GM18870 (cell line): ENCODE measurements at regions not wholly inside any gene's neighbourhood (a gene's known extent, or its start where the extent isn't known, plus 50 kb on each side); places are given as distances from the start of the nearest gene placed in this dataset.
A peak's percentile ranks its signal among the peaks of the same experiment; 100 is the strongest.

Experiments used
- ATAC-seq: cut with Tn5 transposase; IDR thresholded peaks from one replicate; pipeline ENCODE4 v1.9.1; 2021; ENCODE audit warnings: moderate library complexity; ENCODE audit not compliant: unreplicated experiment

- no peak for ATAC-seq
Observed at GRCh38 chr2:52964916-52965530, 802.6 kb upstream of the CHAC2 start.

DNA sequence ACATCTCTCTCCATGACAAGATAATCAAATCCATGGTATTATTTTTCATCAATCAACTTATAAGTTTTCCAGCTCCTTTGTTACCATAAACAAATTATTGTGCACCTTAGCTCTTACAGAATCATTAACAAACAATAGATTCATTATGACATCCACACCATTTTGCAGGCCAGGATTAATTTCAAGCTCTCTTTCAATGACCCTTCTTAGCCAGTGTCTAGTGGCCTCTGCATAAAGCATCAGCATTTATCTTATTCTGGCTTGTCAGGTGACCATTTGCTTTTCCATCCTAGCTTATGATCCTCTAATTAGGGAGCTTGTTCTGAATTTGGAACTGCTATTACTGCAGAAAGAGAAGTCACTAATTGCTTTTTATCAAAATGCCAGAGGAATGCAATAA is 806.2 kb upstream of the CHAC2 start:
- ATAC-seq: no peak

DNA sequence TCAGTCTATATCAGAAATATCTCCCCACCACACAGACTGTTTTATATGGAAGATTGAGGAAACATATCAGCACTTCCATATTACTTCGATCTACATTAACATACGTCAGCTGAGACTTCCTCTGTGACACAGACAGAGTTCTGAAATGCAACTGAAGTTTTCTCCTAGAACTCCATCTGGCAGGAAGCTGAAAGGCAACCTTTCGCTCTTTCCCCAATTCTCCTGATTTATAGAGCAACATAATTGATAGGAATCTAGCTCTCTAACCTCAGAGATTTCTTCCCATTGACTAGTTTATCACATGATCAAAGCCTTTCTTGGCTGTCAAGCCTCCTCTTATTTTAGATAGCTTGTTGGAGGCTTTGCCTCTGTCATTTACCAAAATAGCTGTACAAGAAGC is 806.7 kb upstream of the CHAC2 start:
- ATAC-seq: no peak

DNA sequence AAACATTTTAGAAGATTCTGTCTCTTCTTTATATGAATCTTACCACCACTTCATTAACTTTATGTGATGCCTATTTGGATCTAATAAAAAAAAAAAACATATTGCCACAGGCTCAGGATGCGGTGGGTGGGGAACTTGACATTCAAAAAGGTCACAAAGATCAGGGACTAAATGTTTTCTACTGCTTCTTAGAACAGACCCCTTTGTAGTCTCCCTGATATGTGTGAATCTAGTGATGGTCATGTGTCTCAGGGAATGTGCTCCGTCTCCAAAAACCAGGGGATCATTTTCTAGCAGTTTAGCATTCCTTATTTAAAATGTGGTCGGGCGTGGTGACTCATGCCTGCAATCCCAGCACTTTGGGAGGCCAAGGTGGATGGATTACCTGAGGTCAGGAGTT is 807.8 kb upstream of the CHAC2 start:
- ATAC-seq: no peak

- no peak for ATAC-seq
Observed at GRCh38 chr2:52956766-52957165, 810.8 kb upstream of the CHAC2 start.

DNA sequence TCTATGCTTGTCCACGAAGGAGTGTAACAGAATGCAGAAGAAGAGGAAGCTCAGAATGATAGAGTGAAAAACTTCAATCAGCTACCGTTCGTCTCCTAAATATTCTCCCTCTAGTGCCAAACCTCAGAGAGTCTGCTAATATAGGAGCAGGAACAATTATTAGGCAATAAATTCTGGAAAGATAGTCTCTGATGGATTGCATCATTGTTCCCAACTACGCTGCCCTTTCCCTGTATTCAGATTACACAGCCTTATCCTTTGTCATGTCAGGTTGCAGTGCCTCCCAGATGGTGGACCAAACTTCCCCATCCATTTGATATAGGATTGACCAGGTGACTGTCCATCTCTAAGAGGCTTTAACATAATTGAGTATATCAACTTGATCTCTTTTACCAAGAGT is 811.5 kb upstream of the CHAC2 start:
- no peak for ATAC-seq

DNA sequence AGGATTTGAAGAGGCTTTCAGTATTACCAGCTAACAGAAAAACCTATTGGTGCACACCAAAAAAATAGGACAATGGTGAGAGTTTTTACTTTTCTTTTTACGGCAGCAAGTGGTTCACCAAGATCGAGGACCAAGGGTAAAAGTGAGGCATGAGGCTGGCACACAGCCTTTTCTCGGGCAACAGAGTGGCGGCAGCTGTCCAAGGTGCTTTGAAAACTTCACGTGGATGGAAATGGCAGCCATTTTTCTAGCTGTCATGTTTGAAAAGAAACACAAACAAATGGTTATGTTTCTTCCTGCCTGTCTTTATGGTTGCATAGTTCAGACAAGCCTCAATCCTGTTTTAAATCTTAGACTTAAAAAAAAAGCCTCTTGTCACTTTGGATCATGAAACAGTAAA is 812.5 kb upstream of the CHAC2 start:
- no peak for ATAC-seq

DNA sequence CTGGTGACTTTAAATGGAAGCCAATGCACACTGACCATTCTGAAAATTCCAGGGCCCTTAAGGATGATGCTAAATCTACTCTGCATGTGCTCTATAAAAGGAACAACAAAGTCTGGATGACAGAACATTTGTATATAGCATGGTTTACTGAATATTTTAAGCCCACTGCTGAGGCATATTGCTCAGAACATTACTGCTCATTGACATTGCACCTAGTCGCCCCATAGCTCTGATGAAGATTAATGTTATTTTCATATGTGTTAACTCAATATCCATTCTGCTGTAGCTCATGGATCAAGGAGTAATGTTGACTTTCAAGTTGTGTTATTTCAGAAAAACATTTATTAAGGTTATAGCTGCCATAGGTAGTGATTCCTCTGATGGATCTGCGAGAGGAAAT is 827.5 kb upstream of the CHAC2 start:
- ATAC-seq: no peak

GRCh38 chr2:52939250-52939649 is 828.4 kb upstream of the CHAC2 start:
- ATAC-seq: no peak

- ATAC-seq: no peak
Observed at GRCh38 chr2:52936029-52936428, 831.6 kb upstream of the CHAC2 start.

DNA sequence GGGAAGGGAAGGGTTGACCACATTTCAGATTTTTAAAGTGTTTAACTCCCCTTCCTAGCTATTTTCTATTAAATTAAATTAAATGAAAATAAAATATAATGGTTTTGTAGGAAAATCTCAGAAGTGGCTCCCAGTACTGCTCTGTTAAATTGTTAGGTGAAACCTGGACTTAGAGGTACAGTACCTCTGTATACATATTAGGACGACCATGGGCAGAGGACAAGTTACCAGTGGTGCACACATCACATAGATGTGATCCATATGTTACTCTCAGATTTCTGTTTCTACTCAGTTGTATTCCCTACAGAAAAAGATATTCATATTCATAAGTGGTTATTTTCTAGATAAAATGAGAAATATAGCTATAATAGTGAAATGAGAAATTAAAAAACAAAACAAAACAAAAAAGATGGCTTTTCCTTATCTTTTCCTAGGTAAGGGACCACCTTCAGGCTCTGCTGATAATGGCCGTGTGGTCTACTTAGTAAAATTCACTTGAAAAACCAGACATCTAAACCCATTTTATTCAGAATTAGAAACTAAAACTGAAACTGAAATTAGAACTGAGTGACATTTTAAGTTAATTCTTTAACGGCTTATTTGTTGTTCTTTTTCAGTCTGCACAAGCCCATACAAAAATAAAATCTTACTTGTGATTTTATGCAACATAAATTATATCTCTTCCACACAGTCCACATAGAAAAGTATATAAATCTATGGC is 832.5 kb upstream of the CHAC2 start:
- ATAC-seq: peak; percentile 24

DNA sequence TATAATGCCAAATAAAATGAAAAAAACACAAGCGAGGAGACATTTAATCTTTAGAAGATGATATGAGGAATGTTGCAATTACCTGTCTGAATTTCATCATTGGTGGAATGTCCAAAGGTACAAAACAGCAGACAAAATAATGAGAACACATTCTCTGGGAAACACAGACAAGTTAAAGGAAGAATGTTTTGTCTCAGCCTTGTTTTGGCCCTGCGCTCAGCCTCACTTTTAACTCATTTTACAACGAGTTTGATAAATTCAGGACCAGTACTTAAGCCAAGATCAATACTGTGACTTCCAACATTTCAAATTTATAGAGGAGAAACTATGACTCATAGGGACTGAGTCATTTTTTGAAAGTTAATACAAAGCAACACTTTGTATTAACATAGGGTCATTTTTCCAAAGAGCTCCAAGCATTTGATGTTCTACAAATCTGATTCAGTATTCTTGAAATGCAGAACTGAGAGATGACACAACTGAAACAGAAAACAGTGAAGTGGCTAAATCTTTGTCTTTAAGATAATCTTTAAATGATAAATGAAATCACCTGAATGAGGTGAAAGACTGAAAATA is 833.2 kb upstream of the CHAC2 start:
- ATAC-seq: peak; percentile 80

DNA sequence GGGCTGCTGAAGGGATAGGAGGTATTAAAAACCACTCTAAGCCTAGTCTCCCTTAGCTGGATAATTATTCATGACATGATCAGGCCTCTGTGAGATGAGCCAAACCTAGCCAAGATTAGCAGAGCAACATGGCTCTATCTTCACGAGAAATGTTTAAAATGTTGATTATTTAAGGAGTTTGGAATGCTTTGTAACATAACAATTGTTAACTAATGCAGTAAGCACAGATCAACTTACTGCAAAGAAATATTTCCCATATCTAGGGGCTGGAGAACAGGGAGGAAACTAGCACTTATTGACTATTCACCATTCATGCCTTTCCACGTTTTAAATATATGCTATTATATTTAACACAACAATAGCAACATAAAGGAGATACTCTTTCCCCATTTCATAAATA is 833.7 kb upstream of the CHAC2 start:
- no peak for ATAC-seq

- ATAC-seq: peak; percentile 60
Observed at GRCh38 chr2:52931660-52932059, 835.9 kb upstream of the CHAC2 start.

DNA sequence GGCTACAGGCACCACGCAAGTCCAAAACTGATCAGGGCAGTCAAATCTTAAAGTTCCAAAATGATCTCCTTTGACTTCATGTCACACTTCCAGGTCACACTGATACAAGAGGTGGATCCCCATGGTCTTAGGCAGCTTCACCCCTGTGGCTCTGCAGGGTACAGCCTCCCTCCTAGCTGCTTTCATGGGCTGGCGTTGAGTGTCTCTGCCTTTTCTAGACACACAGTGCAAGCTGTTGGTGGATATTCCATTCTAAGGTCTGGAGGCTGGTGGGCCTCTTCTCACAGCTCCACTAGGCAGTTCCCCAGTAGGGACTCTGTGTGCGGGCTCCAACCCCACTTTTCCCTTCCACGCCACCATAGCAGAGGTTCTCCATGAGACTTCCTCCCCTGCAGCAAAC is 838.2 kb upstream of the CHAC2 start:
- no peak for ATAC-seq

- ATAC-seq: no peak
Observed at GRCh38 chr2:52919673-52920072, 847.9 kb upstream of the CHAC2 start.

DNA sequence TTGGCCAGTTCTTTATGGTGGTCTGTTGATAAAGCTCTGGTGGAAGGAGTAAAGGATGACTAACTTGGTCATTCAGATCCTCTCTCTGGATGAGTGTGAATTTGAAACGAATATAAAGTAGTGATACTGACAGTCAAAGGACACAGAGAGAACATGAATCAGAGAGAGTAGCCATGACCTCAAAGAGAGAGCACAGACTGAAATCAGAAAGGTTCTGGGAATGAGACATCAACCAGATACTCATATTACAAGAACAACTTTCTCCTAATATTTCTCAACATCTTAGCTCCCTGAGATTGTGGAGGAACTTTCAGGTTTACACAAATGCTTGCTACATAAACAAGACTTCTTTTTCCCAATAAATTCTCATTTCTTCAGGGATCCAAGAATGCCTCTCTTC is 849.1 kb upstream of the CHAC2 start:
- ATAC-seq: no peak

GRCh38 chr2:52916981-52917380 is 850.6 kb upstream of the CHAC2 start:
- ATAC-seq: no peak

- ATAC-seq: no peak
Observed at GRCh38 chr2:52904355-52904891, 863.2 kb upstream of the CHAC2 start.

DNA sequence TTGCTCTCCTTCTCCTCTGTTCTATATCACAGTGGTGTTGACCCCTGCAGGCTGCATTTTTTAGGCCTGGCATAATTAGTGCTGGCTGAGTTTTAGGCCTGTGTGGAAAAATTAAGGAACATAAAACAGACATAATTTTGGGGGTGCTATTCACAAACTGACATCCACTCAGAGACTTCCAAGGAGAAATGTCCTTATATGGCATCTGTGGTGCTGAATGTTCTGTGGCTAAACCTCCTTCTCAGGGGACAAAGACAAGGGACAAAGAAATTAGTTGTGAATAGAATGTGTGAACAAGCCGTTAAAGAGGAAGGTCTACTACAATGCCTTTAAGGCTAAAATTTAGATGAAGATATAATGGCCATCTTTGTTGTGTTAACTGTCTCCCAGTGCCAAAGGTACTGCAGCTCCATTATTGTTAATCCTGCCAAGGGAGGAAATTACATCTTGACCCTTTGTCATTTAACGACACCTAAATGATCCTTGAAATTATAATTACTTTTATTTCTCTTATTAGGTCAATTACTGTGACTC is 870.0 kb upstream of the CHAC2 start:
- no peak for ATAC-seq

DNA sequence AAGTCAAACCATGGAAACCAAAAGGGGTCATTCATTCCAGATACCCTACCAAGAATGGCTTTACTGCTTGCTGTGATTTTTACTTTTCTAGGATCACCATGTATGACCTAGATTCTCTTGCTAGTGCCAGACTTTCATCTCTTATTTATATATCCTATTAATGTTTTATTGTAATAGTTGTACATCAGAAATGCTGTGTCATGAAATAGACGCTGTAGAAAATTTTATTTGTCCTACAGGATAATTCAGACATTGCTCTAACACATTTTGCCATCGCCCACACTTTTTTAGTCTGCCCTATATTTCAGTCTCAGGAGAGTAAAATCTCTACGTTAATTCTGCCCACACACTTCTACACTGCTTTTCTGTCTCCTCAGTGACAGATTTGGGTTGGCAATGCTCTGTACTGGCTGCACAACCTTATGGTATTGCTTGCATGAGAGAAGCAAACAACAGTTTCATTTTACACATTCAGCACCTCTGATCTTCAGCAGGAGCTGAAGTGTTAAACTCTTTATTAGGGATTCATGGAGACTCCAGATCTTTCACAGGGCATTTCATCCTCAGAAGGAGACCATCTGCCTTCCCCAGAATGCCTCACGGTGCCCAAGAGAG is 871.8 kb upstream of the CHAC2 start:
- no peak for ATAC-seq

GRCh38 chr2:52886556-52886955 is 881.0 kb upstream of the CHAC2 start:
- ATAC-seq: no peak
